Gastroesophageal sphincter (tissue), 3 donors: ENCODE measurements at regions not wholly inside any gene's neighbourhood (a gene's known extent, or its start where the extent isn't known, plus 50 kb on each side); places are given as distances from the start of the nearest gene placed in this dataset.

Experiments
- CTCF ChIP-seq, 4 experiments: fragments of 200-600 bp in 2 of 4; fragments of 450-650 bp in 2 of 4; sonication (generic) in 1 of 4; IDR thresholded peaks; one replicate each; pipeline ENCODE4 v1.5.1; 2017 to 2019; ENCODE audit warnings: antibody characterized with exemption in 4 of 4, mild to moderate bottlenecking in 2 of 4, moderate library complexity in 2 of 4
- POLR2A ChIP-seq, 2 donors: fragments of 450-650 bp; IDR thresholded peaks; one replicate each; pipeline ENCODE4 v1.6.1; 2017; ENCODE audit warnings: antibody characterized with exemption in 2 of 2, mild to moderate bottlenecking in 2 of 2, moderate library complexity in 1 of 2

GRCh38 chr6:115839583-115840181 is 221.0 kb downstream of the FRK start:
- TF ChIP-seq CTCF (IDR thresholded peaks at IDR 0.05), result no peak
- TF ChIP-seq POLR2A (IDR thresholded peaks at IDR 0.05), result no peak
